ENCODE measurements at regions not wholly inside any gene's neighbourhood (a gene's known extent, or its start where the extent isn't known, plus 50 kb on each side); places are given as distances from the start of the nearest gene placed in this dataset.

GRCh38 chr4:10345381-10345784 is 111.8 kb downstream of the ZNF518B start:
- TF ChIP-seq, protein P1, sequence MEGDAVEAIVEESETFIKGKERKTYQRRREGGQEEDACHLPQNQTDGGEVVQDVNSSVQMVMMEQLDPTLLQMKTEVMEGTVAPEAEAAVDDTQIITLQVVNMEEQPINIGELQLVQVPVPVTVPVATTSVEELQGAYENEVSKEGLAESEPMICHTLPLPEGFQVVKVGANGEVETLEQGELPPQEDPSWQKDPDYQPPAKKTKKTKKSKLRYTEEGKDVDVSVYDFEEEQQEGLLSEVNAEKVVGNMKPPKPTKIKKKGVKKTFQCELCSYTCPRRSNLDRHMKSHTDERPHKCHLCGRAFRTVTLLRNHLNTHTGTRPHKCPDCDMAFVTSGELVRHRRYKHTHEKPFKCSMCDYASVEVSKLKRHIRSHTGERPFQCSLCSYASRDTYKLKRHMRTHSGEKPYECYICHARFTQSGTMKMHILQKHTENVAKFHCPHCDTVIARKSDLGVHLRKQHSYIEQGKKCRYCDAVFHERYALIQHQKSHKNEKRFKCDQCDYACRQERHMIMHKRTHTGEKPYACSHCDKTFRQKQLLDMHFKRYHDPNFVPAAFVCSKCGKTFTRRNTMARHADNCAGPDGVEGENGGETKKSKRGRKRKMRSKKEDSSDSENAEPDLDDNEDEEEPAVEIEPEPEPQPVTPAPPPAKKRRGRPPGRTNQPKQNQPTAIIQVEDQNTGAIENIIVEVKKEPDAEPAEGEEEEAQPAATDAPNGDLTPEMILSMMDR (IDR thresholded peaks at IDR 0.05; ENCODE audit: borderline replicate concordance, extremely low read depth, low read length, poor library complexity, severe bottlenecking): no peak
- no peak for TF ChIP-seq EZH2 (IDR thresholded peaks at IDR 0.05; ENCODE audit: borderline replicate concordance, low read depth, low read length, severe bottlenecking)

Data from DND-41 (cell line).